ENCODE measurements at regions not wholly inside any gene's neighbourhood (a gene's known extent, or its start where the extent isn't known, plus 50 kb on each side); places are given as distances from the start of the nearest gene placed in this dataset.

GRCh38 chr12:58378028-58378427 lies 436.7 kb downstream of the ATP23 start:
- DNase-seq, result no peak

- no peak for DNase-seq
Observed at GRCh38 chr12:58381546-58381945, 440.2 kb downstream of the ATP23 start.

- DNase-seq, result no peak
Observed at GRCh38 chr12:58384196-58384595, 442.8 kb downstream of the ATP23 start.

GRCh38 chr12:58386136-58386535 lies 444.8 kb downstream of the ATP23 start:
- DNase-seq, result no peak

- no peak for DNase-seq
Observed at GRCh38 chr12:58387199-58387598, 445.8 kb downstream of the ATP23 start.

GRCh38 chr12:58388261-58388660 lies 446.9 kb downstream of the ATP23 start:
- DNase-seq, result no peak

GRCh38 chr12:58393152-58393551 lies 451.8 kb downstream of the ATP23 start:
- no peak for DNase-seq

- DNase-seq, result no peak
Observed at GRCh38 chr12:58395056-58395455, 453.7 kb downstream of the ATP23 start.

GRCh38 chr12:58395470-58395869 lies 454.1 kb downstream of the ATP23 start:
- no peak for DNase-seq

- no peak for DNase-seq
Observed at GRCh38 chr12:58396239-58396638, 454.9 kb downstream of the ATP23 start.

GRCh38 chr12:58405363-58405762 lies 464.0 kb downstream of the ATP23 start:
- DNase-seq, result no peak

GRCh38 chr12:58408516-58408915 lies 467.1 kb downstream of the ATP23 start:
- DNase-seq, result no peak

- DNase-seq, result no peak
Observed at GRCh38 chr12:58412461-58413060, 471.2 kb downstream of the ATP23 start.

- no peak for DNase-seq
Observed at GRCh38 chr12:58413794-58414193, 472.4 kb downstream of the ATP23 start.

- DNase-seq, result no peak
Observed at GRCh38 chr12:58414398-58414871, 473.1 kb downstream of the ATP23 start.

- no peak for DNase-seq
Observed at GRCh38 chr12:58415716-58416115, 474.3 kb downstream of the ATP23 start.

GRCh38 chr12:58416236-58416635 lies 474.9 kb downstream of the ATP23 start:
- DNase-seq, result no peak

GRCh38 chr12:58419196-58419760 lies 477.9 kb downstream of the ATP23 start:
- DNase-seq, result no peak

- no peak for DNase-seq
Observed at GRCh38 chr12:58419905-58420304, 478.5 kb downstream of the ATP23 start.

GRCh38 chr12:58420503-58420902 lies 479.1 kb downstream of the ATP23 start:
- DNase-seq, result no peak

- no peak for DNase-seq
Observed at GRCh38 chr12:58421990-58422389, 480.6 kb downstream of the ATP23 start.

GRCh38 chr12:58424735-58425392 lies 483.5 kb downstream of the ATP23 start:
- DNase-seq, result no peak

GRCh38 chr12:58425481-58426392 lies 484.4 kb downstream of the ATP23 start:
- no peak for DNase-seq
